ENCODE measurements at regions not wholly inside any gene's neighbourhood (a gene's known extent, or its start where the extent isn't known, plus 50 kb on each side); places are given as distances from the start of the nearest gene placed in this dataset.

DNA sequence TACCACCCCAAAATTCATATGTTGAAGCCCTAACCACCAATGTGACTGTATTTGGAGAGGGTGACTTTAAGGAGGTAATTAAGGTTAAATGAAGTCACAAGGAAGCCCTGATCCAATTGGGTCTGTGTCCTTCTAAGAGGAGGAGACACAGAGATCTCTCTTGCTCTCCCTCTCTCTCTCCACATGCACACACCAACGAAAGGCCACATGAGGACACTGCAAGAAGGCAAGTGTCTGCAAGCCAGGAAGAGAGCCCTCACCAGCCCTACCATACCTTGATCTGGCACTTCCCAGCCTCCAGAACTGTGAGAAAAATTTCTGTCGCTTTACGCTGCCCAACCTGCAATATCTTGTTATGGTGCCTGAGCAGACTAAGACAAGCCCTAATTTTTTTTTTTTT, 56.0 kb upstream of the NEBL start:
- Mint-ChIP-seq H3K4me3 (ENCODE audit: unreplicated experiment) (no peak overlapping the region), H3K4me1 (ENCODE audit: unreplicated experiment) (no peaks in the 10 kb centered on the region), H3K27ac (ENCODE audit: unreplicated experiment) (no peak overlapping the region), H3K27me3 (ENCODE audit: unreplicated experiment) (no peaks in the 10 kb centered on the region), H3K9me3 (ENCODE audit: unreplicated experiment) (no peaks in the 10 kb centered on the region), H3K36me3 (ENCODE audit: low read depth, unreplicated experiment) (no peaks in the 10 kb centered on the region)
- DNase-seq (ENCODE audit: low spot score): no peak
- TF ChIP-seq, protein P1, sequence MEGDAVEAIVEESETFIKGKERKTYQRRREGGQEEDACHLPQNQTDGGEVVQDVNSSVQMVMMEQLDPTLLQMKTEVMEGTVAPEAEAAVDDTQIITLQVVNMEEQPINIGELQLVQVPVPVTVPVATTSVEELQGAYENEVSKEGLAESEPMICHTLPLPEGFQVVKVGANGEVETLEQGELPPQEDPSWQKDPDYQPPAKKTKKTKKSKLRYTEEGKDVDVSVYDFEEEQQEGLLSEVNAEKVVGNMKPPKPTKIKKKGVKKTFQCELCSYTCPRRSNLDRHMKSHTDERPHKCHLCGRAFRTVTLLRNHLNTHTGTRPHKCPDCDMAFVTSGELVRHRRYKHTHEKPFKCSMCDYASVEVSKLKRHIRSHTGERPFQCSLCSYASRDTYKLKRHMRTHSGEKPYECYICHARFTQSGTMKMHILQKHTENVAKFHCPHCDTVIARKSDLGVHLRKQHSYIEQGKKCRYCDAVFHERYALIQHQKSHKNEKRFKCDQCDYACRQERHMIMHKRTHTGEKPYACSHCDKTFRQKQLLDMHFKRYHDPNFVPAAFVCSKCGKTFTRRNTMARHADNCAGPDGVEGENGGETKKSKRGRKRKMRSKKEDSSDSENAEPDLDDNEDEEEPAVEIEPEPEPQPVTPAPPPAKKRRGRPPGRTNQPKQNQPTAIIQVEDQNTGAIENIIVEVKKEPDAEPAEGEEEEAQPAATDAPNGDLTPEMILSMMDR (IDR thresholded peaks at IDR 0.05; ENCODE audit: unreplicated experiment): no peak

DNA sequence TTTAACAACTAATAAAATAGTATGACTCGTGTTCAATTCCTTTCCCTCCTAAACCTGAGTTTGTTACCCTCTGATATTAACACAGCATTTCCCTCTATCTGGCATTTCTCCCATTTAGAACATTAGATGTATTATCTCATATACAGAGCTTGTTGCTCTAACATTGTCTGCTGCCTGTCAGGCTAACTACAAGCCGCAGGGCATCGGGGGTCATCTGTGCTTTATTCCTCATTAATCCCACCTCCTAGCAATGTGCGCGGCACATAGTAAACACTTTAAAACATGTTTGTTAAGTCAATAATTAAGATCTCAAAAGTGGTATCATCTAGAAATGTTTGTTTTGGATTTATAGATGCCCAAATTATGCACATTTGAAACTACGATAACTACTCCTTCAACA, 52.9 kb upstream of the NEBL start:
- Mint-ChIP-seq H3K9me3 (ENCODE audit: unreplicated experiment) (no peaks in the 10 kb centered on the region), H3K27ac (ENCODE audit: unreplicated experiment) (no peak overlapping the region), H3K4me1 (ENCODE audit: unreplicated experiment) (no peaks in the 10 kb centered on the region), H3K36me3 (ENCODE audit: low read depth, unreplicated experiment) (no peaks in the 10 kb centered on the region), H3K27me3 (ENCODE audit: unreplicated experiment) (no peaks in the 10 kb centered on the region), H3K4me3 (ENCODE audit: unreplicated experiment) (no peak overlapping the region)
- TF ChIP-seq, protein P1 (IDR thresholded peaks at IDR 0.05; ENCODE audit: unreplicated experiment): no peak
- DNase-seq (ENCODE audit: low spot score): no peak

DNA sequence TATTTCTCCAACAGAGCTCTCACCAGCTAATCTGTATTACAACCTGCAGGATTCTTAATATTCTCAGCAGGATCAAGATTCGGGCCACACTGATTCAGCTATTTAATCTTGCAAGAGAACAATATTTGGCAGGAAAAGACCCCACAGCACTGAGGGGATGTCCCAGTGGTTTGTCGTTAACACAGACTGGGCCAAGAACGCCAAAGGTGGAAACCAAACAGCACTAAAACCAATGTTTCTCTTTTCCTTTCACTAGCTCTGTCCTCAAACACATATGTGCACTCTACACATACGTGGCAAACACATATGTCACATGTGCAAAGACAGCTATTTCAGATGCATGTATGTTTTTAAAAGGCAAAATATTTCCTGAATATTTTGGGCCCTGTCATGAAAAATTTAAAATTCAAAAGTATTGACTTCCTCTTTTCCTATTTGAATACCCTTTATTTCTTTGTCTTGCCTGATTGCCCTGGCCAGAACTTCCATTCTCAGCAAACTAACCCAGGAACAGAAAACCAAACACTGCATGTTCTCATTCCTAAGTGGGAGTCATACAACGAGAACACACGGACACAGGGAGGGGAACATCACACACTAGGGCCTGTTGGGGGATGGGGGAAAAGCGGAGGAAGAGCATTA, 51.7 kb upstream of the NEBL start:
- H3K9me3 Mint-ChIP-seq (ENCODE audit: unreplicated experiment): no peaks in the 10 kb centered on the region
- H3K27me3 Mint-ChIP-seq (ENCODE audit: unreplicated experiment): no peaks in the 10 kb centered on the region
- H3K4me3 Mint-ChIP-seq (ENCODE audit: unreplicated experiment): no peak overlapping the region
- DNase-seq (ENCODE audit: low spot score): no peak
- H3K36me3 Mint-ChIP-seq (ENCODE audit: low read depth, unreplicated experiment): no peaks in the 10 kb centered on the region
- TF ChIP-seq, protein P1 (IDR thresholded peaks at IDR 0.05; ENCODE audit: unreplicated experiment): no peak
- H3K4me1 Mint-ChIP-seq (ENCODE audit: unreplicated experiment): no peaks in the 10 kb centered on the region
- H3K27ac Mint-ChIP-seq (ENCODE audit: unreplicated experiment): no peak overlapping the region
